ENCODE measurements at regions not wholly inside any gene's neighbourhood (a gene's known extent, or its start where the extent isn't known, plus 50 kb on each side); places are given as distances from the start of the nearest gene placed in this dataset.

GRCh38 chr7:89775459-89775858 lies 378.8 kb upstream of the STEAP1 start:
- Histone ChIP-seq H3K9me3 (no peaks in the 10 kb centered on the region), H3K27me3 (replicated peaks; ENCODE audit: insufficient read depth) (no peaks in the 10 kb centered on the region), H3K4me3 (no peak overlapping the region), H3K27ac (no peak overlapping the region), H3K36me3 (no peaks in the 10 kb centered on the region), H3K4me1 (replicated peaks) (no peaks in the 10 kb centered on the region)
- DNase-seq (ENCODE audit: low spot score) = no peak
- intact Hi-C loops (cut with DNase I) = no loop called here
- no peak for TF ChIP-seq CTCF (IDR thresholded peaks at IDR 0.05)
- TF ChIP-seq POLR2AphosphoS5 (IDR thresholded peaks at IDR 0.05) = no peak
- no peak for TF ChIP-seq POLR2A (IDR thresholded peaks at IDR 0.05)

GRCh38 chr7:89776980-89777379 lies 377.3 kb upstream of the STEAP1 start:
- Histone ChIP-seq H3K4me1 (replicated peaks) (no peaks in the 10 kb centered on the region), H3K9me3 (no peaks in the 10 kb centered on the region), H3K27ac (no peak overlapping the region), H3K4me3 (no peak overlapping the region), H3K27me3 (replicated peaks; ENCODE audit: insufficient read depth) (no peaks in the 10 kb centered on the region), H3K36me3 (no peaks in the 10 kb centered on the region)
- intact Hi-C loops (cut with DNase I) = no loop called here
- WGBS = 96% methylated on average over 2 of the region's 2 CpGs
- no peak for DNase-seq (ENCODE audit: low spot score)
- TF ChIP-seq CTCF (IDR thresholded peaks at IDR 0.05) (no peak), POLR2A (IDR thresholded peaks at IDR 0.05) (no peak), POLR2AphosphoS5 (IDR thresholded peaks at IDR 0.05) (no peak)

GRCh38 chr7:89777499-89777898 lies 376.8 kb upstream of the STEAP1 start:
- no peak overlapping the region for H3K4me3 ChIP-seq
- H3K9me3 ChIP-seq = no peaks in the 10 kb centered on the region
- H3K27ac ChIP-seq = no peak overlapping the region
- no peaks in the 10 kb centered on the region for H3K4me1 ChIP-seq (replicated peaks)
- H3K27me3 ChIP-seq (replicated peaks; ENCODE audit: insufficient read depth) = no peaks in the 10 kb centered on the region
- intact Hi-C loops (cut with DNase I) = no loop called here
- TF ChIP-seq POLR2A (IDR thresholded peaks at IDR 0.05) = no peak
- no peak for TF ChIP-seq CTCF (IDR thresholded peaks at IDR 0.05)
- no peak for TF ChIP-seq POLR2AphosphoS5 (IDR thresholded peaks at IDR 0.05)
- no peak for DNase-seq (ENCODE audit: low spot score)
- H3K36me3 ChIP-seq = no peaks in the 10 kb centered on the region

GRCh38 chr7:89780291-89780690 lies 374.0 kb upstream of the STEAP1 start:
- no peak overlapping the region for H3K27ac ChIP-seq
- WGBS = 90% methylated on average over 4 of the region's 4 CpGs
- H3K4me1 ChIP-seq (replicated peaks) = no peaks in the 10 kb centered on the region
- H3K9me3 ChIP-seq = no peaks in the 10 kb centered on the region
- TF ChIP-seq POLR2AphosphoS5 (IDR thresholded peaks at IDR 0.05) = no peak
- TF ChIP-seq POLR2A (IDR thresholded peaks at IDR 0.05) = no peak
- TF ChIP-seq CTCF (IDR thresholded peaks at IDR 0.05) = no peak
- no peaks in the 10 kb centered on the region for H3K36me3 ChIP-seq
- no peaks in the 10 kb centered on the region for H3K27me3 ChIP-seq (replicated peaks; ENCODE audit: insufficient read depth)
- no peak overlapping the region for H3K4me3 ChIP-seq
- intact Hi-C loops (cut with DNase I) = no loop called here
- no peak for DNase-seq (ENCODE audit: low spot score)

- Histone ChIP-seq H3K9me3 (no peaks in the 10 kb centered on the region), H3K4me1 (replicated peaks) (no peaks in the 10 kb centered on the region), H3K36me3 (no peaks in the 10 kb centered on the region), H3K27ac (no peak overlapping the region), H3K27me3 (replicated peaks; ENCODE audit: insufficient read depth) (no peaks in the 10 kb centered on the region), H3K4me3 (no peak overlapping the region)
- DNase-seq (ENCODE audit: low spot score) = no peak
- TF ChIP-seq POLR2A (IDR thresholded peaks at IDR 0.05) (no peak), POLR2AphosphoS5 (IDR thresholded peaks at IDR 0.05) (no peak), CTCF (IDR thresholded peaks at IDR 0.05) (no peak)
- 81% methylated on average over 2 of the region's 2 CpGs for WGBS
- intact Hi-C loops (cut with DNase I) = no loop called here
Observed at GRCh38 chr7:89796481-89796880, 357.8 kb upstream of the STEAP1 start.

All from prostate gland (tissue), 2 donors.